Gastroesophageal sphincter (tissue), 3 donors: ENCODE measurements at regions not wholly inside any gene's neighbourhood (a gene's known extent, or its start where the extent isn't known, plus 50 kb on each side); places are given as distances from the start of the nearest gene placed in this dataset.

ENCODE experiments used
- CTCF ChIP-seq, 4 experiments: fragments of 200-600 bp in 2 of 4; fragments of 450-650 bp in 2 of 4; sonication (generic) in 1 of 4; IDR thresholded peaks; one replicate each; pipeline ENCODE4 v1.5.1; 2017 to 2019; ENCODE audit warnings: antibody characterized with exemption in 4 of 4, mild to moderate bottlenecking in 2 of 4, moderate library complexity in 2 of 4
- POLR2A ChIP-seq, 2 donors: fragments of 450-650 bp; IDR thresholded peaks; one replicate each; pipeline ENCODE4 v1.6.1; 2017; ENCODE audit warnings: antibody characterized with exemption in 2 of 2, mild to moderate bottlenecking in 2 of 2, moderate library complexity in 1 of 2

- TF ChIP-seq CTCF (IDR thresholded peaks at IDR 0.05) = no peak
- no peak for TF ChIP-seq POLR2A (IDR thresholded peaks at IDR 0.05)
Observed at GRCh38 chr10:77712207-77712606, 74.6 kb upstream of the KCNMA1 start.
